IMR-90 (cell line): ENCODE measurements at regions not wholly inside any gene's neighbourhood (a gene's known extent, or its start where the extent isn't known, plus 50 kb on each side); places are given as distances from the start of the nearest gene placed in this dataset.

Source experiments
- ATAC-seq: fragments of 200-7000 bp; cut with Tn5 transposase; 2 replicates; pipeline ENCODE4 v1.9.1; 2020; ENCODE audit warnings: low read depth, mild to moderate bottlenecking, moderate library complexity
- BruUV-seq: library from RNA; stranded (reverse); fragments of 400-500 nt; replicated peaks from 2 replicates; lab custom pipeline; 2021; lab: Mats Ljungman, UMichigan
- CTCF ChIA-PET: fragments of 300-600 bp; formaldehyde crosslinking; extraction: SDS; loops from one replicate; lab custom pipeline; 2021; ENCODE audit warnings: antibody characterized with exemption; lab: Yijun Ruan, JAX
- POLR2A ChIA-PET: fragments of 300-600 bp; sonication (Branson Sonifier 250); formaldehyde crosslinking; loops from one replicate; lab custom pipeline; 2022; ENCODE audit warnings: antibody characterized with exemption; ENCODE audit not compliant: unreplicated experiment; lab: Charles Lee
- DNase-seq: peaks from one replicate; pipeline ENCODE4 v3.0.0; 2013
- H2AFZ ChIP-seq: replicated peaks from 2 replicates; pipeline ENCODE3; 2013; ENCODE audit warnings: low read length, mild to moderate bottlenecking; ENCODE audit not compliant: poor library complexity
- H2AK5ac ChIP-seq: 2 replicates; pipeline ENCODE4 v1.6.1; 2013; ENCODE audit warnings: low read depth, low read length, inconsistent platforms
- H2AK9ac ChIP-seq: replicated peaks from 2 replicates; pipeline ENCODE3; 2013; ENCODE audit warnings: mild to moderate bottlenecking, low read depth, low read length, moderate library complexity; ENCODE audit not compliant: poor library complexity
- H2BK120ac ChIP-seq: 2 replicates; pipeline ENCODE4 v1.6.1; 2013; ENCODE audit warnings: low read depth, low read length, inconsistent platforms
- H2BK15ac ChIP-seq: 3 replicates; pipeline ENCODE4 v1.6.1; 2013; ENCODE audit warnings: low read depth, low read length, inconsistent platforms
- H2BK20ac ChIP-seq: 2 replicates; pipeline ENCODE4 v1.6.1; 2013; ENCODE audit warnings: low read depth, mild to moderate bottlenecking, inconsistent platforms, low read length, moderate library complexity
- H2BK5ac ChIP-seq: 2 replicates; pipeline ENCODE4 v1.6.1; 2013; ENCODE audit warnings: mild to moderate bottlenecking, low read depth, low read length, inconsistent platforms; ENCODE audit not compliant: poor library complexity, severe bottlenecking
- H3K14ac ChIP-seq: replicated peaks from 2 replicates; pipeline ENCODE4 v1.6.1; 2013; ENCODE audit warnings: low read depth, low read length, inconsistent platforms
- H3K18ac ChIP-seq: 2 replicates; pipeline ENCODE4 v1.6.1; 2013; ENCODE audit warnings: low read depth, low read length, control low read depth
- H3K23ac ChIP-seq: 2 replicates; pipeline ENCODE4 v1.6.1; 2013; ENCODE audit warnings: low read depth, low read length, inconsistent platforms
- H3K27ac ChIP-seq: 2 replicates; pipeline ENCODE4 v1.5.1; 2013; ENCODE audit warnings: mild to moderate bottlenecking, control low read depth, low read length; ENCODE audit not compliant: insufficient read depth
- H3K27me3 ChIP-seq: 2 replicates; pipeline ENCODE4 v1.6.1; 2013; ENCODE audit warnings: low read length; ENCODE audit not compliant: control insufficient read depth, insufficient read depth
- H3K36me3 ChIP-seq: 2 replicates; pipeline ENCODE4 v1.6.1; 2013; ENCODE audit warnings: low read length, mixed read lengths; ENCODE audit not compliant: control insufficient read depth, insufficient read depth
- H3K4ac ChIP-seq: 2 replicates; pipeline ENCODE4 v1.6.1; 2013; ENCODE audit warnings: low read depth, low read length, inconsistent platforms
- H3K4me1 ChIP-seq: 2 replicates; pipeline ENCODE4 v1.6.1; 2013; ENCODE audit warnings: low read length, mixed read lengths; ENCODE audit not compliant: control insufficient read depth, insufficient read depth
- H3K4me2 ChIP-seq: 2 replicates; pipeline ENCODE4 v1.6.1; 2013; ENCODE audit warnings: low read depth, mild to moderate bottlenecking, control low read depth, low read length, moderate library complexity
- H3K4me3 ChIP-seq: 2 replicates; pipeline ENCODE4 v1.5.1; 2013; ENCODE audit warnings: low read depth, mild to moderate bottlenecking, control low read depth, low read length, moderate library complexity; ENCODE audit not compliant: insufficient read depth
- H3K56ac ChIP-seq: 2 replicates; pipeline ENCODE4 v1.6.1; 2013; ENCODE audit warnings: low read length, inconsistent platforms; ENCODE audit not compliant: insufficient read depth; ENCODE audit errors: extremely low read depth
- H3K79me1 ChIP-seq, 2 experiments: 2 replicates each; pipeline ENCODE4 v1.6.1; 2013; ENCODE audit warnings: low read length in 2 of 2, inconsistent platforms in 1 of 2, low read depth in 1 of 2
- H3K9ac ChIP-seq: 2 replicates; pipeline ENCODE4 v1.6.1; 2013; ENCODE audit warnings: low read depth, low read length, control low read depth
- H3K9me1 ChIP-seq: 2 replicates; pipeline ENCODE4 v1.6.1; 2013; ENCODE audit warnings: low read length, inconsistent platforms; ENCODE audit not compliant: insufficient read depth
- H3K9me3 ChIP-seq: 2 replicates; pipeline ENCODE4 v1.6.1; 2013; ENCODE audit warnings: low read length; ENCODE audit not compliant: control insufficient read depth, insufficient read depth
- H4K20me1 ChIP-seq: 2 replicates; pipeline ENCODE4 v1.6.1; 2013; ENCODE audit warnings: low read length, inconsistent platforms; ENCODE audit not compliant: insufficient read depth
- H4K5ac ChIP-seq: 2 replicates; pipeline ENCODE4 v1.6.1; 2013; ENCODE audit warnings: mild to moderate bottlenecking, low read depth, low read length, control low read depth
- H4K8ac ChIP-seq, 2 experiments: 2 replicates each; pipeline ENCODE4 v1.6.1; 2013; ENCODE audit warnings: low read depth in 2 of 2, low read length in 2 of 2, control low read depth in 1 of 2, inconsistent platforms in 1 of 2
- H4K91ac ChIP-seq: 2 replicates; pipeline ENCODE4 v1.6.1; 2013; ENCODE audit warnings: low read depth, low read length, inconsistent platforms; ENCODE audit not compliant: insufficient read depth
- MAFK ChIP-seq: IDR thresholded peaks from 2 replicates; pipeline ENCODE4 v1.6.1; 2012; ENCODE audit warnings: low read depth, low read length, improper control_type of control experiment
- NFE2L2 ChIP-seq: fragments of 150-350 bp; IDR thresholded peaks from 2 replicates; pipeline ENCODE4 v1.6.1; 2016; ENCODE audit warnings: low read depth, mild to moderate bottlenecking, low read length
- POLR2A ChIP-seq: IDR thresholded peaks from 2 replicates; pipeline ENCODE4 v1.6.1; 2012; ENCODE audit warnings: mild to moderate bottlenecking, low read depth, low read length
- RCOR1 ChIP-seq: IDR thresholded peaks from 2 replicates; pipeline ENCODE4 v1.6.1; 2012; ENCODE audit warnings: mild to moderate bottlenecking, low read length, improper control_type of control experiment; ENCODE audit not compliant: insufficient replicate concordance
- RFX5 ChIP-seq: IDR thresholded peaks from 2 replicates; pipeline ENCODE4 v1.8.0; 2012; ENCODE audit warnings: low read depth, mild to moderate bottlenecking, low read length, moderate library complexity
- WGBS, 2 experiments: methylation state at CpG; one replicate each; pipeline versions ENCODE4 v1.1.5 to v1.1.7; 2013; ENCODE audit warnings: missing lambda C conversion rate in 2 of 2; ENCODE audit not compliant: insufficient read length in 1 of 2; ENCODE audit errors: extremely low coverage in 2 of 2; 5-methylcytosine and 5-hydroxymethylcytosine counted together
- dilution Hi-C: fragments of 300-500 bp; cut with HindIII; formaldehyde crosslinking; loops from one replicate; pipeline ENCODE4 v1.14.3; 2018; ENCODE audit warnings: low sequenced_read_pairs; ENCODE audit not compliant: unreplicated experiment
- in situ Hi-C: fragments of 300-500 bp; cut with MboI; formaldehyde crosslinking; loops from 3 replicates; pipeline ENCODE4 v1.14.3; 2019; ENCODE audit warnings: low sequenced_read_pairs, inconsistent platforms, mixed read lengths
- intact Hi-C: fragments of 100-400 bp; cut with micrococcal nuclease; formaldehyde crosslinking; loops from 2 replicates; pipeline ENCODE4 v1.10.0; 2022

- no peak overlapping the region for H3K9ac ChIP-seq
- H3K36me3 ChIP-seq = no peaks in the 10 kb centered on the region
- dilution Hi-C loops (no loop called here), intact Hi-C loops (no loop called here), in situ Hi-C loops (no loop called here)
- no TSS peak for BruUV-seq
- ChIA-PET POLR2A (no interaction called here), CTCF (interaction anchor here (0.5 kb wide), 1 partner anchor 174 kb away, joined by 4 read pairs; no protein-coding TSS in a partner anchor)
- no peak overlapping the region for H3K4me2 ChIP-seq
- no peaks in the 10 kb centered on the region for H3K79me1 ChIP-seq
- H4K91ac ChIP-seq = no peak overlapping the region
- no peak overlapping the region for H2AK9ac ChIP-seq
- H3K9me3 ChIP-seq = peaks cover 7% of the 10 kb centered on the region
- H3K27me3 ChIP-seq = no peaks in the 10 kb centered on the region
- H2BK15ac ChIP-seq = no peak overlapping the region
- H2AK5ac ChIP-seq = no peak overlapping the region
- 0 out of 2 replicates have a peak, but pooled peaks cover 2% of the 10 kb centered on the region for H3K4me1 ChIP-seq
- H3K23ac ChIP-seq = no peak overlapping the region
- H3K18ac ChIP-seq = no peak overlapping the region
- H2AFZ ChIP-seq = no peak overlapping the region
- H2BK5ac ChIP-seq = no peak overlapping the region
- TF ChIP-seq MAFK (no peak), RFX5 (no peak), NFE2L2 (no peak), RCOR1 (no peak), POLR2A (no peak)
- no peaks in the 10 kb centered on the region; the same call in 1 of the 2 replicates for H3K9me1 ChIP-seq
- H3K56ac ChIP-seq = no peak overlapping the region
- DNase-seq (no peak), ATAC-seq (no peak)
- H2BK120ac ChIP-seq = no peak overlapping the region
- H4K20me1 ChIP-seq = no peaks in the 10 kb centered on the region
- no peak overlapping the region for H4K8ac ChIP-seq
- no peak overlapping the region for H3K4ac ChIP-seq
- WGBS, 2 experiments = no CpG with 5 or more reads among the region's 1 CpG
- peak overlapping the region; percentile 44; the same call in 1 of the 2 replicates for H3K14ac ChIP-seq
- H2BK20ac ChIP-seq = no peak overlapping the region
- no peak overlapping the region for H3K4me3 ChIP-seq
- H4K5ac ChIP-seq = no peak overlapping the region
- H3K27ac ChIP-seq = no peak overlapping the region
Measured at GRCh38 chr5:92889140-92889539, 691.9 kb downstream of the NR2F1-AS1 start.
